H1 (cell line): ENCODE measurements at regions not wholly inside any gene's neighbourhood (a gene's known extent, or its start where the extent isn't known, plus 50 kb on each side); places are given as distances from the start of the nearest gene placed in this dataset.

Experiments
- CHD7 ChIP-seq: fragments of 300-600 bp; sonication (generic); IDR thresholded peaks from 2 replicates; pipeline ENCODE4 v1.7.1; 2012; ENCODE audit warnings: low read length, moderate library complexity, mild to moderate bottlenecking, inconsistent platforms; ENCODE audit not compliant: insufficient replicate concordance
- CTCF ChIP-seq, 3 experiments: IDR thresholded peaks; 1 replicate in 2 of 3; 2 replicates in 1 of 3; pipeline versions ENCODE4 v1.5.1 to v1.6.1; 2011; ENCODE audit warnings: low read length in 3 of 3, mild to moderate bottlenecking in 3 of 3, inconsistent platforms in 2 of 3, low read depth in 1 of 3, moderate library complexity in 1 of 3; ENCODE audit not compliant: insufficient read depth in 1 of 3; ENCODE audit errors: control extremely low read depth in 1 of 3
- RBBP5 ChIP-seq: IDR thresholded peaks from 2 replicates; pipeline ENCODE4 v1.7.1; 2012; ENCODE audit warnings: low read depth, mild to moderate bottlenecking, inconsistent platforms, low read length, moderate library complexity, borderline replicate concordance

GRCh38 chr2:139099721-139100120 lies 319.5 kb upstream of the NXPH2 start (continued):
- TF ChIP-seq CHD7 (no peak), RBBP5 (no peak), CTCF (IDR thresholded peaks at IDR 0.05; ENCODE audit: control extremely low read depth in 1 of 3, insufficient read depth in 1 of 3, low read depth in 1 of 3, low read length in 3 of 3) (no peak)
